ENCODE measurements at regions not wholly inside any gene's neighbourhood (a gene's known extent, or its start where the extent isn't known, plus 50 kb on each side); places are given as distances from the start of the nearest gene placed in this dataset.

DNA sequence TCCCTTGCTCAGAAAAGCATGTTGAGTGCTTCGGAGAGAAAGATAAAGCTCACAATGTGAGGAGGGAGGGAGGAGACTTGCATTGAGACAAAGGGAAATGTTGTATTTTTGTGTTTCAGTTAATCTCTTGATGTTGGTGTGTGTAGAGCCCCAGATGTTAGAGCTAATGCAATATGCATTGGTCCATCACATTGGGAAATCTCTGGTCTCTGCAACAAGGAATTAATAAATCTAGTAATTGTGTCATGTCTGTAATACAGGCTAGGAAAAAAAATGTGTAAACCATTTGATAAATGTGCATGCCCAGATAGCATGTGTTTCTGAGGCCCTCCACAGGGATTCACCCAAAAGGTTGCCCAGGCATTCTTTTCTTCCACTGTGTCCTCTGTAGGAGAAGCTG, 230.4 kb upstream of the KCNH8 start:
- no peak for TF ChIP-seq CTCF (IDR thresholded peaks at IDR 0.05; ENCODE audit: borderline replicate concordance, insufficient read depth, low read depth, low read length)
- no peak overlapping the region for H3K4me3 ChIP-seq (ENCODE audit: low read depth, low read length)

DNA sequence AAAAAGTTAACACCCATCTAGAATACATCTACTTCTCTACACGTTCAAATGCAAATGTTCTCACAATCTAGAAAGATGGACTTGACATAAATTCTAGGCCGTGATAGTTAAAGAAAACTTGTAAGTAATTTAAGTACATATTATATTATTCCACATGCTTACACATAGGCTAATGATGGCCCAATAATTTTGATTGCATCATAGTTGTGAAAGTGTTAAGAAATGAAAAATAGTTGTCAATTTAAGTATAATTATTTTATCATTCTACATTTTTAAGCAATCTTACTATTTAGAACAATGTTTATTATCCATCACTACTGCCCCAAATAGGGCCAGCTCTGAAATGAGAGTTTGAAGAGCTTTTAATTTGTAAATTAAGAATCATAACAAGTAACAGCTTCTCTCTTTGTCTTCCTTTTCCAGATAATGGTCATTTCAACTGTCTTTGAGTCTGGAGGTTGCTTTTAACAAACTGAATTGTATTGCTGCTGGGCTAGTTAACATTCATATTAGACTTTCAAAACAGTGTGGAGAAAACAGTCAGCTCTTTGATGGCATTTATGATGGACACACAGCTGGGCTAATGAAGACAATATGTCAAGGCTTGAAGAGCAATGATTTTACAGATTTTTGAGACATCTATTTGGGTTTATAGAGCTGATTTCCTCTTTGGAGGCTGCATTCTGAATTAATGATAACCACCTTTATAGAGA, 246.1 kb upstream of the KCNH8 start:
- no peak for TF ChIP-seq CTCF (IDR thresholded peaks at IDR 0.05; ENCODE audit: borderline replicate concordance, insufficient read depth, low read depth, low read length)
- no peak overlapping the region for H3K4me3 ChIP-seq (ENCODE audit: low read depth, low read length)

DNA sequence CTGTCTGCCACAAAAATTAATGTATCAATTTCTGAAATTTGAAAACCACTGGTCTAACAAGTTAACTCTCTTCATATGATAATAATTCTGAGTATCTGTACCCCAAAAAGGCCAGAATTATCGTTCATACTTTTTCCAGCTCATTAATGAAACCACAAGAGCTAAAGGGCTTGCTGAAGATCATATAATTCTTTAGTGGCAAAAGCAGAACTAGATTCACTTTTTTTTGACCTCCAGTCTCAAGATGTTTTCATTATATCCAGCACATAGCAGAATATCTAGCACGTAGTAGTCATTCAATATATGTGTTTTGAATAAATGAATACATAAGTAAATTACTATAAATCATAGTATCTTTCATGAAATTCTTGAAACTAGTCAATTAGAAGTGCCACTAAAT, 246.7 kb upstream of the KCNH8 start:
- H3K4me3 ChIP-seq (ENCODE audit: low read depth, low read length): no peak overlapping the region

GRCh38 chr3:18900994-18901393, 247.3 kb upstream of the KCNH8 start:
- TF ChIP-seq CTCF (IDR thresholded peaks at IDR 0.05; ENCODE audit: borderline replicate concordance, insufficient read depth, low read depth, low read length): no peak
- H3K4me3 ChIP-seq (ENCODE audit: low read depth, low read length): no peak overlapping the region

More for the DNA sequence above, 246.7 kb upstream of the KCNH8 start:
- no peak for TF ChIP-seq CTCF (IDR thresholded peaks at IDR 0.05; ENCODE audit: borderline replicate concordance, insufficient read depth, low read depth, low read length)

DNA sequence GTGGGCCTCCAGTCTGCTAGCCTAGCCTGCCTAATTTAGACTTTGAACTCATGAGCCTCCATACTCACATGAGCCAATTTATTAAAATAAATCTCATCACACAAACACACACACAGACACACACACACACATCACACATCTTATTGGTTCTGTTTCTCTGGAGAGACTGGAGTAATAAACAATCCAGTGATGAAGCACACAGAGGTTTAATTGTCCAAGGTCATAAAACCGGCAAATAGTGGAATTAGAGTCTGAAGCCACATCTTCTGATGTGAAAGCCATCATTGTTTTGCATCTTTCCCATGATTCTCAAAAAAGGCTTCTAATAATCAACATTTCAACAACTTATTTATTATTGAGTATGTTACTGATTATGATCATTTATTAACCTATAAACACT, 249.4 kb upstream of the KCNH8 start:
- TF ChIP-seq CTCF (IDR thresholded peaks at IDR 0.05; ENCODE audit: borderline replicate concordance, insufficient read depth, low read depth, low read length): no peak
- no peak overlapping the region for H3K4me3 ChIP-seq (ENCODE audit: low read depth, low read length)

DNA sequence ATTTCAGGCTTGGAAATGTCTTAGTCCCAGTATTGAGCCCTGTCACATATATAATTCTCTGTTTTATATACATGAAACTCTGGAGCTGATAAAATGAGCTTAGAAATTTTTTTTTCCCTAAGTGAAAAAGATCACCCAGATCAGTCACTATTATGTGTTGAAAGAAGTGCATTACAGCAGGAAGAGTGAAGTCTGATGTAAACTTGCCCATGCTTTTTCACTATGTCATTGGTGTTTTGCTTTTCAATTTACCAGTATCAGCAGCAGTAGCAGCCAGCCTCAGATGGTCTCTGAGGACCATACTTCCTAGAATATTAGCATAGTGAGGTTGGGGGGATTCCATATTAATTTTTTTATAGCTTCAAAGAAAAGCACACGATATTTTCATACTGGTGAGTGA, 255.6 kb upstream of the KCNH8 start:
- TF ChIP-seq CTCF (IDR thresholded peaks at IDR 0.05; ENCODE audit: borderline replicate concordance, insufficient read depth, low read depth, low read length): no peak
- H3K4me3 ChIP-seq (ENCODE audit: low read depth, low read length): no peak overlapping the region

- H3K4me3 ChIP-seq (ENCODE audit: low read depth, low read length): no peak overlapping the region
- no peak for TF ChIP-seq CTCF (IDR thresholded peaks at IDR 0.05; ENCODE audit: borderline replicate concordance, insufficient read depth, low read depth, low read length)
Observed at GRCh38 chr3:18892047-18892446, 256.3 kb upstream of the KCNH8 start.
